Endodermal cell (in vitro differentiated cells): ENCODE measurements at regions not wholly inside any gene's neighbourhood (a gene's known extent, or its start where the extent isn't known, plus 50 kb on each side); places are given as distances from the start of the nearest gene placed in this dataset.

Experiments
- DNase-seq: peaks from one replicate; pipeline ENCODE4 v3.0.0-alpha.2; 2017
- H3K27ac ChIP-seq: 2 replicates; pipeline ENCODE4 v1.5.1; 2013; ENCODE audit warnings: mild to moderate bottlenecking, low read depth, low read length, moderate library complexity
- H3K27me3 ChIP-seq: 2 replicates; pipeline ENCODE4 v1.6.1; 2013; ENCODE audit warnings: mild to moderate bottlenecking, low read length, moderate library complexity; ENCODE audit not compliant: insufficient read depth, control insufficient read depth, poor library complexity, severe bottlenecking
- H3K36me3 ChIP-seq: 2 replicates; pipeline ENCODE4 v1.7.0; 2013; ENCODE audit warnings: mild to moderate bottlenecking, low read length, moderate library complexity; ENCODE audit not compliant: control insufficient read depth, insufficient read depth
- H3K4me1 ChIP-seq: one replicate; pipeline ENCODE4 v1.7.0; 2013; ENCODE audit warnings: low read length; ENCODE audit not compliant: control insufficient read depth, insufficient read depth
- H3K4me3 ChIP-seq: 2 replicates; pipeline ENCODE4 v1.5.1; 2013; ENCODE audit warnings: mild to moderate bottlenecking, low read length, moderate library complexity
- H3K9ac ChIP-seq: 2 replicates; pipeline ENCODE4 v1.6.1; 2013; ENCODE audit warnings: mild to moderate bottlenecking, low read length, moderate library complexity; ENCODE audit not compliant: poor library complexity, severe bottlenecking; ENCODE audit errors: extremely low read depth
- H3K9me3 ChIP-seq: 2 replicates; pipeline ENCODE4 v1.6.1; 2013; ENCODE audit warnings: mild to moderate bottlenecking, low read length, moderate library complexity; ENCODE audit not compliant: control insufficient read depth
- H3K27ac Mint-ChIP-seq: 2 replicates; pipeline ENCODE4 v1.8.0; 2020; ENCODE audit warnings: mixed read lengths
- H3K27me3 Mint-ChIP-seq: 2 replicates; pipeline ENCODE4 v1.8.0; 2021; ENCODE audit warnings: mild to moderate bottlenecking, mixed read lengths; ENCODE audit not compliant: insufficient read depth
- H3K36me3 Mint-ChIP-seq: 2 replicates; pipeline ENCODE4 v1.8.0; 2020; ENCODE audit warnings: low read depth, mixed read lengths
- H3K4me1 Mint-ChIP-seq: 2 replicates; pipeline ENCODE4 v1.8.0; 2020; ENCODE audit warnings: mixed read lengths
- H3K4me3 Mint-ChIP-seq: 2 replicates; pipeline ENCODE4 v1.8.0; 2020; ENCODE audit warnings: mild to moderate bottlenecking, moderate library complexity, mixed read lengths
- H3K9me3 Mint-ChIP-seq: 2 replicates; pipeline ENCODE4 v1.8.0; 2020; ENCODE audit warnings: mild to moderate bottlenecking, mixed read lengths
- WGBS, 2 experiments: methylation state at CpG; one replicate each; pipeline versions ENCODE4 v1.1.5 to v1.1.7; 2013; ENCODE audit warnings: missing lambda C conversion rate in 2 of 2, mixed read lengths in 1 of 2; ENCODE audit not compliant: insufficient coverage in 1 of 2, insufficient read length in 1 of 2; 5-methylcytosine and 5-hydroxymethylcytosine counted together
- TF ChIP-seq, protein P1 (sequence below): fragments of 200-600 bp; sonication (generic); conservative IDR thresholded peaks from 2 replicates; pipeline ENCODE4 v1.5.0; 2021; ENCODE audit warnings: antibody characterized with exemption, mild to moderate bottlenecking

- Mint-ChIP-seq H3K4me3 (no peak overlapping the region), H3K27ac (no peak overlapping the region), H3K27me3 (no peaks in the 10 kb centered on the region), H3K4me1 (peaks cover 14% of the 10 kb centered on the region), H3K36me3 (no peaks in the 10 kb centered on the region), H3K9me3 (no peaks in the 10 kb centered on the region)
- no peak overlapping the region for H3K4me3 ChIP-seq
- peaks cover 4% of the 10 kb centered on the region for H3K9me3 ChIP-seq
- no peak overlapping the region for H3K9ac ChIP-seq
- no peak for DNase-seq
- H3K36me3 ChIP-seq, result no peaks in the 10 kb centered on the region
- no peak overlapping the region for H3K27ac ChIP-seq
- H3K27me3 ChIP-seq, result no peaks in the 10 kb centered on the region
- TF ChIP-seq, protein P1, sequence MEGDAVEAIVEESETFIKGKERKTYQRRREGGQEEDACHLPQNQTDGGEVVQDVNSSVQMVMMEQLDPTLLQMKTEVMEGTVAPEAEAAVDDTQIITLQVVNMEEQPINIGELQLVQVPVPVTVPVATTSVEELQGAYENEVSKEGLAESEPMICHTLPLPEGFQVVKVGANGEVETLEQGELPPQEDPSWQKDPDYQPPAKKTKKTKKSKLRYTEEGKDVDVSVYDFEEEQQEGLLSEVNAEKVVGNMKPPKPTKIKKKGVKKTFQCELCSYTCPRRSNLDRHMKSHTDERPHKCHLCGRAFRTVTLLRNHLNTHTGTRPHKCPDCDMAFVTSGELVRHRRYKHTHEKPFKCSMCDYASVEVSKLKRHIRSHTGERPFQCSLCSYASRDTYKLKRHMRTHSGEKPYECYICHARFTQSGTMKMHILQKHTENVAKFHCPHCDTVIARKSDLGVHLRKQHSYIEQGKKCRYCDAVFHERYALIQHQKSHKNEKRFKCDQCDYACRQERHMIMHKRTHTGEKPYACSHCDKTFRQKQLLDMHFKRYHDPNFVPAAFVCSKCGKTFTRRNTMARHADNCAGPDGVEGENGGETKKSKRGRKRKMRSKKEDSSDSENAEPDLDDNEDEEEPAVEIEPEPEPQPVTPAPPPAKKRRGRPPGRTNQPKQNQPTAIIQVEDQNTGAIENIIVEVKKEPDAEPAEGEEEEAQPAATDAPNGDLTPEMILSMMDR, result no peak
- no peaks in the 10 kb centered on the region for H3K4me1 ChIP-seq
Measured at GRCh38 chr6:74318738-74319137, 622.7 kb downstream of the CD109 start.

DNA sequence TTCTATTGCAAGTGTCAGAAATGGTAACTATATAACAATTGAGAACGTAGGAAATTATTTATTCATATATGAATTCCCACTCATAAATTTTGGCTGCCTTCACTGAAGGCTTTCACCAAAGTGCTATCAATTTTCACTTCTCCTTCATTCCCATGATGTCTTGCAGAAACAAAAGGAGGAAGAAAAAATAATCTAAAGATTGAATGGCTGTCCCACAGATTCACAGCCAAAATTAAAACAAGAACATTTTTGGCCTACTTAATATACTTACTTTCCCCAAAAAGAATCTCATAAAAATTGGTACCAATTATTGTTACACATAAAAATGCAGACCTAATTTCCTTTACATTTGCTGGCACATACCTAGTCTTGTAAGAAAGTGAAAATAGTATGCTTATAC is 616.1 kb downstream of the CD109 start:
- H3K4me1 ChIP-seq, result peaks cover under 1% of the 10 kb centered on the region
- H3K4me3 Mint-ChIP-seq, result no peak overlapping the region
- no peaks in the 10 kb centered on the region for H3K36me3 Mint-ChIP-seq
- no peak overlapping the region for H3K27ac ChIP-seq
- no peak overlapping the region for H3K27ac Mint-ChIP-seq
- DNase-seq, result no peak
- no CpG with 5 or more reads among the region's 1 CpG for WGBS, 2 experiments
- H3K36me3 ChIP-seq, result no peaks in the 10 kb centered on the region
- H3K27me3 ChIP-seq, result no peaks in the 10 kb centered on the region
- no peak overlapping the region for H3K9ac ChIP-seq
- no peaks in the 10 kb centered on the region for H3K4me1 Mint-ChIP-seq
- H3K9me3 ChIP-seq, result peaks cover 4% of the 10 kb centered on the region
- no peak overlapping the region for H3K4me3 ChIP-seq
- TF ChIP-seq, protein P1, result no peak
- no peaks in the 10 kb centered on the region for H3K27me3 Mint-ChIP-seq
- H3K9me3 Mint-ChIP-seq, result no peaks in the 10 kb centered on the region

GRCh38 chr6:74311431-74311830 is 615.4 kb downstream of the CD109 start:
- Mint-ChIP-seq H3K9me3 (no peaks in the 10 kb centered on the region), H3K36me3 (no peaks in the 10 kb centered on the region), H3K27ac (no peak overlapping the region), H3K4me1 (peaks cover 3% of the 10 kb centered on the region), H3K4me3 (no peak overlapping the region), H3K27me3 (no peaks in the 10 kb centered on the region)
- Histone ChIP-seq H3K4me3 (no peak overlapping the region), H3K27me3 (no peaks in the 10 kb centered on the region), H3K9me3 (no peaks in the 10 kb centered on the region), H3K27ac (no peak overlapping the region), H3K4me1 (peaks cover 4% of the 10 kb centered on the region), H3K36me3 (no peaks in the 10 kb centered on the region), H3K9ac (no peak overlapping the region)
- no peak for DNase-seq
- TF ChIP-seq, protein P1, result no peak
- 92 to 95% methylated on average over 2 of the region's 2 CpGs for WGBS, 2 experiments
